ENCODE measurements at regions not wholly inside any gene's neighbourhood (a gene's known extent, or its start where the extent isn't known, plus 50 kb on each side); places are given as distances from the start of the nearest gene placed in this dataset.
"Not testable (repeated sequence)": the region's sequence is repeated elsewhere in the genome, so short reads cannot be mapped to it uniquely, and the experiment has no call there.

GRCh38 chr2:242069018-242069417 lies 199.5 kb downstream of the RTP5 start:
- no peak for DNase-seq (ENCODE audit: low read depth)
- no peak for TF ChIP-seq POLR2A (IDR thresholded peaks at IDR 0.05; ENCODE audit: extremely low read depth, insufficient read length)
- TF ChIP-seq MAX (IDR thresholded peaks at IDR 0.05; ENCODE audit: low read depth, low read length): no peak
- no peak for TF ChIP-seq MYC (IDR thresholded peaks at IDR 0.05; ENCODE audit: low read depth, low read length)
- TF ChIP-seq CTCF (IDR thresholded peaks at IDR 0.05; ENCODE audit: low read depth, low read length): no peak
- no peak overlapping the region for H3K4me3 ChIP-seq (ENCODE audit: low read depth, low read length)

- not testable (repeated sequence) for H3K4me3 ChIP-seq (ENCODE audit: low read depth, low read length); DNase-seq (ENCODE audit: low read depth)
Observed at GRCh38 chr2:242069938-242070395, 200.4 kb downstream of the RTP5 start.

- not testable (repeated sequence) for DNase-seq (ENCODE audit: low read depth); H3K4me3 ChIP-seq (ENCODE audit: low read depth, low read length)
Observed at GRCh38 chr2:242070726-242071125, 201.2 kb downstream of the RTP5 start.

GRCh38 chr2:242071377-242071776 lies 201.8 kb downstream of the RTP5 start:
- not testable (repeated sequence) for H3K4me3 ChIP-seq (ENCODE audit: low read depth, low read length); DNase-seq (ENCODE audit: low read depth)

GRCh38 chr2:242071936-242072335 lies 202.4 kb downstream of the RTP5 start:
- not testable (repeated sequence) for DNase-seq (ENCODE audit: low read depth); H3K4me3 ChIP-seq (ENCODE audit: low read depth, low read length)

GRCh38 chr2:242075168-242075567 lies 205.6 kb downstream of the RTP5 start:
- DNase-seq (ENCODE audit: low read depth): no peak
- no peak for TF ChIP-seq MYC (IDR thresholded peaks at IDR 0.05; ENCODE audit: low read depth, low read length)
- no peak overlapping the region for H3K4me3 ChIP-seq (ENCODE audit: low read depth, low read length)

GRCh38 chr2:242075696-242076095 lies 206.2 kb downstream of the RTP5 start:
- TF ChIP-seq CTCF (IDR thresholded peaks at IDR 0.05; ENCODE audit: low read depth, low read length) (no peak), MAX (IDR thresholded peaks at IDR 0.05; ENCODE audit: low read depth, low read length) (no peak), POLR2A (IDR thresholded peaks at IDR 0.05; ENCODE audit: extremely low read depth, insufficient read length) (no peak), MYC (IDR thresholded peaks at IDR 0.05; ENCODE audit: low read depth, low read length) (no peak)
- no peak for DNase-seq (ENCODE audit: low read depth)

GRCh38 chr2:242076184-242076583 lies 206.7 kb downstream of the RTP5 start:
- DNase-seq (ENCODE audit: low read depth); H3K4me3 ChIP-seq (ENCODE audit: low read depth, low read length): not testable (repeated sequence)

More at GRCh38 chr2:242075696-242076095, 206.2 kb downstream of the RTP5 start:
- H3K4me3 ChIP-seq (ENCODE audit: low read depth, low read length): no peak overlapping the region

- DNase-seq (ENCODE audit: low read depth); H3K4me3 ChIP-seq (ENCODE audit: low read depth, low read length): not testable (repeated sequence)
Observed at GRCh38 chr2:242078426-242078825, 208.9 kb downstream of the RTP5 start.

- H3K4me3 ChIP-seq (ENCODE audit: low read depth, low read length); DNase-seq (ENCODE audit: low read depth): not testable (repeated sequence)
Observed at GRCh38 chr2:242079792-242080191, 210.3 kb downstream of the RTP5 start.

GRCh38 chr2:242080575-242081214 lies 211.2 kb downstream of the RTP5 start:
- not testable (repeated sequence) for DNase-seq (ENCODE audit: low read depth)

GRCh38 chr2:242084034-242084433 lies 214.5 kb downstream of the RTP5 start:
- not testable (repeated sequence) for H3K4me3 ChIP-seq (ENCODE audit: low read depth, low read length); DNase-seq (ENCODE audit: low read depth)

More at GRCh38 chr2:242080575-242081214, 211.2 kb downstream of the RTP5 start:
- H3K4me3 ChIP-seq (ENCODE audit: low read depth, low read length): not testable (repeated sequence)

- not testable (repeated sequence) for DNase-seq (ENCODE audit: low read depth)
- H3K4me3 ChIP-seq (ENCODE audit: low read depth, low read length): peak overlapping the region; percentile 11
Observed at GRCh38 chr2:242085024-242085674, 215.6 kb downstream of the RTP5 start.
